Bronchial epithelial cell (primary cell): ENCODE measurements at regions not wholly inside any gene's neighbourhood (a gene's known extent, or its start where the extent isn't known, plus 50 kb on each side); places are given as distances from the start of the nearest gene placed in this dataset.

ENCODE experiments used
- DNase-seq: peaks from one replicate; pipeline ENCODE4 v3.0.0-alpha.2; 2010; ENCODE audit warnings: low read depth
- FAIRE-seq: peaks from 2 replicates; lab custom pipeline; 2011; peaks lifted over from hg19 to GRCh38; lab: Jason Lieb, UNC
- H3K27me3 ChIP-seq: 2 replicates; pipeline ENCODE4 v1.5.1; 2011; ENCODE audit warnings: low read length; ENCODE audit not compliant: control insufficient read depth, insufficient read depth
- H3K36me3 ChIP-seq: 2 replicates; pipeline ENCODE4 v1.5.1; 2011; ENCODE audit warnings: low read length; ENCODE audit not compliant: control insufficient read depth, insufficient read depth
- H3K4me3 ChIP-seq: 2 replicates; pipeline ENCODE4 v1.5.1; 2011; ENCODE audit warnings: mild to moderate bottlenecking, low read depth, low read length, control low read depth
- TF ChIP-seq, protein P1 (sequence below): IDR thresholded peaks from 2 replicates; pipeline ENCODE4 v1.5.1; 2011; ENCODE audit warnings: mild to moderate bottlenecking, moderate library complexity, low read length, control low read depth, inconsistent platforms; ENCODE audit not compliant: insufficient read depth, severe bottlenecking

DNA sequence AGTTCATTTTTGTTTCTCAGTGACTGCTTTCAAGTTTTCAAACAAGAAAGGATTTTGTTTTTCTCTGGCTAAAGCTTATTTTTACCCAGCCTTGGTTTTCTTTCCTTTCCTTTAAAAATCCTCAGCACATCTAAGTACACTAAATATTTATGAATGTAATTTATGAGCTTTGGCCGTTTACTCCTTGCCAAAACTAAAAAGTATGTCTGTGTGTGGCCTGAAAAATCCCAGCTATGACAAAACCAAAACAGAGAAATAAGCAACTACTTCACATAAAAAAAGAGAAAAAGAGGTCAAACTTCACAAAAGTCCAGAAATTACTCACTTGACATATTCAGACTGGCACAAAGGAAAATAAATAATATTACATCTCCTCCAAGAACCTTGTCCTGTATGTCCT lies 365.1 kb upstream of the NFE2L3 start:
- TF ChIP-seq, protein P1, sequence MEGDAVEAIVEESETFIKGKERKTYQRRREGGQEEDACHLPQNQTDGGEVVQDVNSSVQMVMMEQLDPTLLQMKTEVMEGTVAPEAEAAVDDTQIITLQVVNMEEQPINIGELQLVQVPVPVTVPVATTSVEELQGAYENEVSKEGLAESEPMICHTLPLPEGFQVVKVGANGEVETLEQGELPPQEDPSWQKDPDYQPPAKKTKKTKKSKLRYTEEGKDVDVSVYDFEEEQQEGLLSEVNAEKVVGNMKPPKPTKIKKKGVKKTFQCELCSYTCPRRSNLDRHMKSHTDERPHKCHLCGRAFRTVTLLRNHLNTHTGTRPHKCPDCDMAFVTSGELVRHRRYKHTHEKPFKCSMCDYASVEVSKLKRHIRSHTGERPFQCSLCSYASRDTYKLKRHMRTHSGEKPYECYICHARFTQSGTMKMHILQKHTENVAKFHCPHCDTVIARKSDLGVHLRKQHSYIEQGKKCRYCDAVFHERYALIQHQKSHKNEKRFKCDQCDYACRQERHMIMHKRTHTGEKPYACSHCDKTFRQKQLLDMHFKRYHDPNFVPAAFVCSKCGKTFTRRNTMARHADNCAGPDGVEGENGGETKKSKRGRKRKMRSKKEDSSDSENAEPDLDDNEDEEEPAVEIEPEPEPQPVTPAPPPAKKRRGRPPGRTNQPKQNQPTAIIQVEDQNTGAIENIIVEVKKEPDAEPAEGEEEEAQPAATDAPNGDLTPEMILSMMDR = no peak
- Histone ChIP-seq H3K4me3 (no peak overlapping the region), H3K36me3 (no peaks in the 10 kb centered on the region), H3K27me3 (peaks cover 2% of the 10 kb centered on the region)
- FAIRE-seq = no peak
- DNase-seq = no peak

GRCh38 chr7:25787336-25787735 lies 364.7 kb upstream of the NFE2L3 start:
- DNase-seq = no peak
- no peak overlapping the region for H3K4me3 ChIP-seq
- FAIRE-seq = no peak
- peaks cover 2% of the 10 kb centered on the region for H3K27me3 ChIP-seq
- H3K36me3 ChIP-seq = no peaks in the 10 kb centered on the region
- TF ChIP-seq, protein P1 = no peak

- TF ChIP-seq, protein P1 = no peak
- H3K4me3 ChIP-seq = no peak overlapping the region
- FAIRE-seq = no peak
Measured at GRCh38 chr7:25788371-25788770, 363.6 kb upstream of the NFE2L3 start.

DNA sequence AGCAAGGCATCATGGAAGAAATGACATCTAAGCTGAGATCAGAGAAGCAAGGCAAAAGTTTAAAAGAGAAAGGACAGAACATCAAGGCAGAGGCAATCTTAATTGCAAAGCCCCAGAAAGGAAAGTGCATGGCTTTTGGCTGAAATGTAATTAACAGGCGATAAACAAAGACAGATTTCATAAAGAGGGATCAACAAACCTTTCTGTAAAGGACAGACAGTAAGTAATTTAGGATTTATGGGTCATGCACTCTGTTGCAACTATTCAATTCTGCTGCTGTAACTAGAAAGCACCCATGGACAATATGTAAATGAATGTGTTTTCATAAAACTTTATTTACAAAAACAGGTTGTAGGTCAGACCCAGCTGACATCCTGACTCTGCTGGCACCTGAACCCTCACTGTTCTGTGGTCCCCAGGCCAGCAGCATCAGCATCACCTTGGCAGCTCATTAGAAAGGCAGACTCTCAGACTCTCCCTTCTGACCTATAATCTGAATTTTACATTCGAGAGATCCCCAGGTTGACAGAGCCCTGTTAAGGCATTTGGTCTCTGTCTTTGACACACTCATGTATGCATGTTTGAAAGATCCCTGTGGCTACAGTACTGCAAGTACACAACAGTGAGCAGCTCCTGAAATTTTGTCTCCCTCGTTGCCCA lies 362.9 kb upstream of the NFE2L3 start:
- no peak for DNase-seq
- TF ChIP-seq, protein P1 = no peak
- Histone ChIP-seq H3K27me3 (peaks cover 2% of the 10 kb centered on the region), H3K4me3 (no peak overlapping the region), H3K36me3 (no peaks in the 10 kb centered on the region)
- no peak for FAIRE-seq

More at GRCh38 chr7:25788371-25788770, 363.6 kb upstream of the NFE2L3 start:
- Histone ChIP-seq H3K36me3 (no peaks in the 10 kb centered on the region), H3K27me3 (peaks cover 2% of the 10 kb centered on the region)
- no peak for DNase-seq

DNA sequence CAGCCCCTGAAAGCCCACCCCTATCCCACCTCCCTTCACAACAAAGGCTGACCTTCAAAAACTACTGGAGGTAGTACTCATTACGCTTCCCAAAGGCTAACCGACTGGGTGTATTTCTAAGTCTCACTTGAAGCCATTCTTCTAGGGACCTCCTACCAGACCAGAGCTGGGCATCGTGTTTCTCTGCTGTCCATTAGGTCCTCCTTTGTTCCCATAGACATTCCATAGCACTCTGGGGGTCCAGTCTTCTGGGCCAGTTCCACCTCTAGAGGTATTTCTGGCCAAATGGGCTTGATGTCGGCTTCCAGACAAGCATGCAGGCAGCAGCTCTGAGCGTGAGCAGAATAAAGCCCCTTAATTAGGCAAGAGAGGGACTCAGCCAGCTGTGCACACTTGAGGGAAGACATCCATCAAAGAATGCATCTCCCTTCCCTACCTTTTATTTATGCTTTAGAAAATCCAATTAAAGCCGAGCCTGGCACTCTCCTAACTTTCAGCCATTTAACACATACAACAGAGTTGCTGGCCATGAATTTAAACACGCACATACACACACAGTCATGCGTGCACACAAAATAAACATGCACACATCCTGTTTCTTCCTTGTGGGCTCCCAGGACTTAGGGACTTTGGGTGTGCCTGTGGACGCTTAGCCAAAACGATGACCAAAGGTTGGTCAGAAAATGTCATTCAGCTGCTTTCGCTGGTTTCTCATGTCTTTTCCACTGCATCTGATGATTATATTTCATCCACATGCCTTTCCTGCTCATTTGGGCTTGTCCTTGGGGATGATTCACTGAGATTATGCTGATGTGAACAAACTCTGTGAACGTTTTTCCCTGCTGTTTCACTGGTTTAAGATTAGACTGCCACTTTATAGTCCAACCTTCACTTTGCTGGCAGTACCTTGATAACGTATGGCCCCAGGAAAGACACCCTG lies 362.0 kb upstream of the NFE2L3 start:
- H3K36me3 ChIP-seq = no peaks in the 10 kb centered on the region
- no peak overlapping the region for H3K4me3 ChIP-seq
- TF ChIP-seq, protein P1 = no peak
- H3K27me3 ChIP-seq = peaks cover 2% of the 10 kb centered on the region
- FAIRE-seq = no peak
- DNase-seq = peak; percentile 16
